GF-D8 (cell line): ENCODE measurements at regions not wholly inside any gene's neighbourhood (a gene's known extent, or its start where the extent isn't known, plus 50 kb on each side); places are given as distances from the start of the nearest gene placed in this dataset.
"Not testable (repeated sequence)": the region's sequence is repeated elsewhere in the genome, so short reads cannot be mapped to it uniquely, and the experiment has no call there.

Experiments
- DNase-seq: peaks from one replicate; lab custom pipeline; 2025; lab: John Stamatoyannopoulos, UW

DNA sequence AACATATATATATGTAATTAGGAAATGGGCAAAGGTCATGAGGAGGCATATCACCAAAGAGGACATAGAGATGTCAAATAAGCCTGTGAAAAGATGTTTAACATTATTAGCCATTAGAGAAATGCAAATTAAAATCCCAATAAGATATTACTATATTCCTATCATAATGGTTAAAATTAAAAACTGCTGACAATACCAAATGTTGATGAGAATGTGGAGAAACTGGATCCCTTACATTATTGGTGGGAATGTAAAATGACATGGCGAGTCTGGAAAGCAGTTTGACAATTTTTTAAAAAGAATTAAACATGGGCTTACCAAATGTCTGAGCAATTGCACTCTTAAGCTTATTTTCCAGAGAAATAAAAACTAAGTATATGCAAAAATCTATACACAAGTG is 1821.6 kb upstream of the C9orf72 start:
- DNase-seq = no peak

DNA sequence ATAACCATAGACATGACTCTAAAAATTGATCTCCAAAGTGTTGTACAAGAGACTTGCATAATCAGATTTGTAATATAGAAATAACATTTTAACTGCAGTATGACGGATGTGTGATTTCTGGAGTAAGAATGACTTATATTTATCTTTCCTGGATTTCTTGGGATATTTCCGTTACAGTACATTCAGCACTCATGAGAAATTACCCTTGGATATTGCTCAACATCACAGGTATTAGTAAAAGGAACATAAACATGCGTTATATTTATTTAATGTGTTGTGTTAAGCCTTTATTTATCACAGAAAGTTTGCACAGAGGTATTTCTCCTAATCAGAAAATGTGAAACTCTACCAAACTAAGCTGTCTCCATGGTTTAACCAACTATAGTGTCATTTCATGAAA is 1823.9 kb upstream of the C9orf72 start:
- DNase-seq = no peak

DNA sequence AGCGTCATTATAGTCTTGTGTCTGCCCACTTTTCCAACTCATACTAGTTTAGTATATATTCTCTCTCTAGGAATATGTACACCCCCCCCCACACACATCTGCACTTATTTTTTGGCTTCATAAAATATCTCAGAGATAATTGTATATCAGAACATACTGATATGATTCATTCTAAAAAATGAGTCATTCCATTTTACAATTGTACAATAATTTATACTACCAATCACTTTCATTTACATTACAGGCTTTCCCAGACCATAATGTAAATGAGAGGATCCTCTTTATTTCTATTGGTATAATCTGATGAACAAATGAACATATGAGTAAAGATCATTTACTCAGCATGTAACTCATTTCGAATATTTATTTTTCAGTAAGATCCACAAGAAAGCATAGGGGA is 1842.9 kb upstream of the C9orf72 start:
- DNase-seq = no peak

DNA sequence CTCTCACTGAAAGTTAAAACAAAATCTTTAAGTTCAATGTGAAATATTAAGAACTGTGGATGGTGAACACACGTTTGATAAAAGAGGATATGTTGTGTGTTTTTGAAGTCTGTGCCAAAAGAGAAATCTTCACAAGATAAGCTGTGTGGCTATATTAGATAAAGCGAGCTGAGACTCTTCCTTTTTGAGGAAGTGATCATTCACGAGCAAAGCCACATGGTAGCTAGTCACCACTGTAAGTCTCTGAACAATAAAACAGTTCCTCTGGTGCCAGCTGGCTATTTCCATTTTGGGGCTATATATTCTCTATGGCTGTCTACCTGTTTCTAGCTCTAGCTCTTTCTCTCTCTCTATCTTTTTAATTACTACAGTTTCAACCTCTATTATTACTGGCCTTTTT is 1849.2 kb upstream of the C9orf72 start:
- DNase-seq = no peak

DNA sequence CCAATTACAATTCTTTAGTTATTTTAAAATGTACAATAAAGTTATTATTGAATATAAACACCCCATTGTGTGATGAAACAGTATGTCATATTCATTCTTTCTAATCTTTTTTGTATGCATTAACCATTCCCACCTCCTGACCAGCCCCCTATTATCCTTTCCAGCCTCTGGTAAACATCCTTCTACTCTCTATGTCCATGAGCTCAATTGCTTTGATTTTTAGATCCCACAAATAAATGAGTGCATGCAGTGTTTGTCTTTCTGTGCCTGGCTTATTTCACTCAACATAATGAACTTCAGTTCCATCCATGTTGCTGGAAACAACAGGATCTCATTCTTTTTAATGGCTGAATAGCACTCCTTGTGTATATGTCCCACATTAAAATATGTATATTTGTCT is 1858.9 kb upstream of the C9orf72 start:
- no peak for DNase-seq

DNA sequence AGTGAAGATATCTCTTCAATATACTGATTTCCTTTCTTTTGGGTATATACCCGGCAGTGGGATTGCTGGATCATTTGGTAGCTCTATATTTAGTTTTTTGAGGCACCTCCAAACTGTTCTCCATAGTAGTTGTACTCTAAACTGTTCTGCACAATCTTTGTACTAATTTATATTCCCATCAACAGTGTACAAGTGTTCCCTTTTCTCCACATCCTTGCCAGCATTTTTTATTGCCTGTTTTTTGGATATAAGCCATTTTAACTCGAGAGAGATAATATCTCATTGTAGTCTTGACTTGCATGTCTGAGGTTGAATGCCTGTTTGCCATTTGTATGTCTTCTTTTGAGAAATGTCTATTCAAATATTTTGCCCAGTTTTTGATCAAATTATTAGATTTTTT is 1859.4 kb upstream of the C9orf72 start:
- not testable (repeated sequence) for DNase-seq

DNA sequence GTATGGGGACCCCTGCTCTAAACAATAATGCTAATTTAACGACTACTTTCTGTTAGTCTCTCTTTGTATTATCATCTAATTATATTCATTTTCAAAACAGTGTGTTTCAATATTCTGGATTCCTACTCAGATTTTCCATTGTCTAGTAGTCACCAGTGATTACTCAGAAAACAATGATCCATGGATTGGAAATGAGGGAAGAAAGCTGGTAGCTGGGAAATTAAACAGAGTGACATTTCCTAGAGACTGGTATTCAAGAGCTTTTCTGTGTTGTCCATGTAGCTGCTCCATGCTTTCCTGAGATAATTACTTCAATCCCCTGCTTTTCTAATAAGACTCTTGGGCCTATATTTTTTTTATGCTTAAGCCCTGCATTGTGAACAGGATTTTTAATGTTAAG is 1862.1 kb upstream of the C9orf72 start:
- no peak for DNase-seq

DNA sequence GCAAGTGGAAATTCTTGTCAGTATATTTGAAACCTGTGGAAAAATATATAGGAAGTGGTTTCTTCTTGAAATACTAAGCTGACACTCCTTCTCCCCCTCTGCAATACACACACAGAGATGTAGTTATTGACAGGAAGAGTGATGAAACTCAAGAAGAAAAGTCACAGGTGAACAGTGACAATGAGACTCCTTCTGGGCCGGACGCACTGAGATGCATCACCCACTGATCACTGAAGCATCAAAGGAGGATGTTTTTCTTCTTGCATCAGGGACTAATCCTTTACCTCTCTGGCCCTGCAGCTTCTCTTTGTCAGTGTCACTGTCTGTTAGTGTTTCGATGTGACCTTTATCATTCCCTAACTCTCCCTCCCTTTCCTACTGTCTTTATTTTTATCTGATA is 1864.2 kb upstream of the C9orf72 start:
- no peak for DNase-seq

DNA sequence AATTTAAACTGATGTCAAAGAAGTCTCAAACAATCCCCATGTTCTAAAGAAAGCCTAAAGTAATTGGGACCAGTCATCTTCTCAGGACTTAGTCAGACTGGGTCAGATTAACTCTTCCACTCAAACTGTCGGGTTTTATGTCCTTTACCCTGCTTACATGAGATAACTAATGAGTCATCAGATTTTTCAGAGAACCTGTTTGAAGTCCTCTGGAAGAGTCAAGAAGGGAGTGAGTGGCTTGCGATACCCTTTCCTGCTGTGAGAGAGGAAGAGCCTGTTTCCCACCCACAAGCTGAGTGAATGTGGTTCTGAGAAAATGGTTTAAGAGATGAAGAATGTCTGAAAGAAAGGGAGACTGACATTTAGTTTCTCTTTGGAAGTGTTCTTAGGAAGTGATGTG is 1866.7 kb upstream of the C9orf72 start:
- no peak for DNase-seq

DNA sequence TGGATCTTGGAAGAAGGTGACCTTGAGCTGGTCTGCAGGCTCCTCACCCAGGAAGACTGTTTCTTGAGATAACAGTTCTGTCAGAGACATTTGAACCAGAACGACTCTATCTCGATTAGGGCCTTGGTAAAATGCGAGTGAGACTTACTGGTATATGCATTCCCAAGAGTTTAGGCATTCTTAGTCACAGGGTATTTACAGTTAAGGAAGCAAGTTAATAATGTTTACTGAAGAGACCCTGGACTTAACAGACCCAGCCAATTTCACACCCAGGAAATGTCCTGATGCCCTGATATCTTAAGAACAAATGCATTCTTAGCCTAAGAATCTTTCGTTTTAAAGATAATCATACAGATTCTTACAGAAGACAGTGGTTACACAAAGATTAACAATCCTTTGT is 1867.2 kb upstream of the C9orf72 start:
- DNase-seq = no peak

DNA sequence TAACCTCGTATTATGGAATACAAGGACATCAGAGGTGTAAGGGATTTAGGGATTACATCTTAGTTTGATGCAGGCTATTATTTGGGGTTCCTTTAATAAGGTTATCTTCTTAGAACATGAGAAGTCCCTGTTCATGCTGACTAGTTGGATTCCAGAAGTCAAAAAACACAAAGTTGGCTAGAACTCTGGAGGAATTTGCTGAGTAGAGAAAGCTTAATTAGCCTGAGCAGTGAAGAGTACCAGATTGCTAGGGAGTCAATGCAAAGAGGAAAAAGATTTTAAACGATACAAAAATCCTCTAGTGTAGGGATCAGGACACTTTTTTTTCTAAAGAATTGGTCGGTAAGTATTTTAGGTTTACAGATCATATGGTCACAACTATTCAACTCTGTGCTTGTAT is 1872.5 kb upstream of the C9orf72 start:
- DNase-seq = no peak

DNA sequence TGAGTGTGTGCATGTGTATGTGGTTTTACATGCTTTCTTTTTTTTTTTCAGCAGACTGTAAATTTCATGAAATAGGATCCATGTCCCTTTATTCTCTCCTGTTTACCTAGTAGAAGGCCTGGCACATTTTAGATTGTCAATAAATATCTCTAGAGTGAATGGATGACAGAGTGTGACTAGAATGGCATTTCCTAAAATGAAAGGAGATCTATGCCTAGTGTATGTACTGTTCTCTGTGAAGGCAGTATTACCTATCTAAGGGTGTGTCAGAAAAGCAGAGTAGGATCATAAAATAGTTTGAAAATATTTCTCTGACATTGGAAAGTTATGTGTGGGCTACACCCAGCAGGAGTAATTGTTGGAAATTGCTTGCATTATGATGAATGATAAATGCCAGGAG is 1876.0 kb upstream of the C9orf72 start:
- no peak for DNase-seq

DNA sequence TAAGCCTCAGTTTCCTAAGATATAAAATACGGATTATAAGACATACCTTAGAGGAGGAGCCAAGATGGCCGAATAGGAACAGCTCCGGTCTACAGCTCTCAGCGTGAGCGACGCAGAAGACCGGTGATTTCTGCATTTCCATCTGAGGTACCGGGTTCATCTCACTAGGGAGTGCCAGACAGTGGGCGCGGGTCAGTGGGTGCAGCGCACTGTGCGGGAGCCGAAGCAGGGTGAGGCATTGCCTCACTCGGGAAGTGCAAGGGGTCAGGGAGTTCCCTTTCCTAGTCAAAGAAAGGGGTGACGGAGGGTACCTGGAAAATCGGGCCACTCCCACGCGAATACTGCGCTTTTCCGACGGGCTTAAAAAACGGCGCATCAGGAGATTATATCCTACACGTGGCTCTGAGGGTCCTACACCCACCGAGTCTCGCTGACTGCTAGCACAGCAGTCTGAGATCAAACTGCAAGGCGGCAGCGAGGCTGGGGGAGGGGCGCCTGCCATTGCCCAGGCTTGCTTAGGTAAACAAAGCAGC is 1877.1 kb upstream of the C9orf72 start:
- DNase-seq = not testable (repeated sequence)

DNA sequence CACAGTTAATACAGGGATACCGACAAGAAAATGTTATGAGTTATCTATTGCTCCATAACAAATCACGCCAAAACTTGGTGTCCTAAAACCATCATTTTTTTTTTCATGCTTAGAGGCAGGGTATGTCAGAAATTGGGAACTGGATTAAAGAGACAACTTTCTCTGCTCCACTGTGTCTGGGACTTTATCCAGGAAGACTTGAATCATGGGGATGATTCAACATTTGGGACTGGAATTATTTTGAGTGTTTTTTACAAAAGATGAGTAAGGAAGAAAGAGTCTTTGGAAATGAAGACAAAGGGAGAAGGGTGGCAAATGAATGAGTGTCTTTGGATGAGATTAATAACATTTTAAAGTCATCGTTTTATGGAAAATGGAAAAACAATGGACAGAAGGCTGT is 1883.7 kb upstream of the C9orf72 start:
- no peak for DNase-seq

DNA sequence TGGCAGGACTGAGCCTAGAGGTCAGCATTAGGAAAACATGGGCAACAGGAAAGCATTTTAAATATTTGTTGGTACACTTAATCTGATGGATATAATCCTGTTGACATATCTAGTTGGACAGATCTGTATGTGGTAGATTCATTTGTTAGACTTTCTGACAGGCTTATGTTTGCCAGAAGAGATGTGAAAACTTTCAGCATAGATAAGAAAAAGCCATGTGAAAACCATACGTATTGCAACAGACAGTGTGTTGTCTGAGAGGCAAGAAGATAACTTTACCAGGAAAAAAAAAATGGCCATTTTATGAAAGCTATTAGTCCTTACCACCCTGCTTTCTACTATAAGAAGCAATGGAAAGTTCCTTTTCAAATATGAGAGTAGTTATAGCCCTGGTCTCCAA is 1902.2 kb upstream of the C9orf72 start:
- no peak for DNase-seq

DNA sequence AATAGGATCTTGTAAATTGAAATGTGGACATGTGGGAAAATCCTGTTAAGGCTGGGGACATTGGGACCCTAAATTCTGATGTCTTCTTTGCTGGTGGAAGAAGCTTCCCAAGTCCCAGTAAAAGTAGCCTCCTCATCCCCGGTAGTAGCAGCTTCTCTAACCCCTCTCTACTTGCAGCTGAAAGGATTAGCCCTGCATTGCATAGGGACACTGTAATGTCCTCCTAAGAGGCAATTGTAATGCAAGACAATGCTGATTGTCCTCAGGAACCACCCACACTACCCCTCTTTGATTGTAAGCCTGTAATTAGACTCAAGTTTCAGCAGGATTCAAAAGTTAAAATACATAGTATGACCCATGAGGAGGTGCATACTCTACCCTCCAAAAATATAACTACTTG is 1938.4 kb upstream of the C9orf72 start:
- no peak for DNase-seq

DNA sequence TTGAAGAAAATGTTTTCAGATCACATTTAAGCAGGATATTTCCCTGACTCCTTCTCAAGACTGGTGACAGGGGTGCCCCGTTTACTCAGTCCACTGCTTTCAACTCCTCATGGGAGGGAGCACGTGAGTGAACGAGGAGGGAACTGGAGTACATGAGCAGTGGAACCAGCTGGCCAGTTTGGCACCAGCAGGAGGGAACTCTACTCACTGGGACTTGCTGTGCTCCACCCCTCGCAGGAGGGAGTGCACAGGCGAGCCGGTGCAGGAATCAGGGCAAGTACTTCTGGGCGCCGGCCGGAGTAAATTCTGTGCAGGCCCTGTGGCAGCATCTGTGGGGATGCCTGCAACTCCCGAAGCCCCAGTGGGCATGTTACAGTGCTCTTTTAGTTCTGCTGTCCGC is 1941.1 kb upstream of the C9orf72 start:
- DNase-seq = no peak

DNA sequence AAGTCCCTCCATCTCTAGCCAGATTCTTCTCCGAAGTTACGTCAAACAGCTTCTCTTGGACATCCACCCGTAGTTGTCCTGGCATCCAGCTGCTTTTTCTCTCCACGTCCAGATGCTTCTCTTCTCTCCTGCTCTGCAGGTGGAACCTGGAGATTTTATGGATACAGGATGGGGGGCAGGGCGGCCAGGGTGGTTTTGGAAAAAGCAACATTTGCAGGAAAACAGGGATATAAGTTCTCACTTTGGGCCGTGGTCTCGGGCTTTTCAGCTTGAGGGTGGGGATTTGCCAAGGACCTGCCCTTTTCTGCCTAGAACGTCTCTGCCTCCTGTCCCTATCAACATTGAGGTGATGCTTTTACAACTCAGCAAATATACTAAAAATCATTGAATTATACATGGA is 1941.6 kb upstream of the C9orf72 start:
- no peak for DNase-seq

DNA sequence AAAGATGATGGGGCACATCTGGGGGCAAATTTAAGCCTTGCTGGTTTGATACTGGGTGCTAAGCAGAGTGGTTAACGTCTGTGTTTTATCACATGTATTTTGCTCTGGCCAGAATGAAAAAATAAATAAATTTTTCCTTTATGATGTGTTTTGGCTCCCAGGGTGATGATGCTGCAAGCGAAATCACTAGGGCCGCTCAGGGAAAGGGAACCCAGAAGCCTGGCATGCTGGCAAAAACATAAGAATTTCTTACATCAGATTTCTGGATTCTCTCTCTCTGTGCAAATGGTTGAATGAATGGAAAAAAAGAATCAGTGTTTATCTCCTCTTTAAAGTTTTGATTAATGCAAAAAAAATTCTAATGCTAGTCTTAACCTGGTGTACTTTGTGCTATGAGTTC is 1975.2 kb upstream of the C9orf72 start:
- DNase-seq = no peak

DNA sequence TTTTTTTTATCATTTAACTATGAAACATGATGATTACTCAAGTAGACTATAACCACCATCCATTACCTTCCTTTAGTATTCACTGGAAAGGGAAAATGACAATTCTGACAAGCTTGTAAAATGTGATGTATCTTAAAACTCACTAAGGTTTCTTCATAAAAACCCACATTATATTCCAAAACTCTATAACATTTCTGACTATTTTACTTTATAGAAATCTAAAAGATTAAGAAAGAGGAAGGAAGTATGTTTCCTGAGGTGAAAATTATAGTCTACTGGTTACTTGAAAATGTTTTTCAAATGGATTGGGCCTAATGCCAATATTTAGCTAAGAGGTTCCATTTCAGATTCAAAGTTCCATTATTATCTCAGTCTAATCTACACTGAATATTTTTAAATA is 1982.2 kb upstream of the C9orf72 start:
- peak; percentile 20 for DNase-seq

DNA sequence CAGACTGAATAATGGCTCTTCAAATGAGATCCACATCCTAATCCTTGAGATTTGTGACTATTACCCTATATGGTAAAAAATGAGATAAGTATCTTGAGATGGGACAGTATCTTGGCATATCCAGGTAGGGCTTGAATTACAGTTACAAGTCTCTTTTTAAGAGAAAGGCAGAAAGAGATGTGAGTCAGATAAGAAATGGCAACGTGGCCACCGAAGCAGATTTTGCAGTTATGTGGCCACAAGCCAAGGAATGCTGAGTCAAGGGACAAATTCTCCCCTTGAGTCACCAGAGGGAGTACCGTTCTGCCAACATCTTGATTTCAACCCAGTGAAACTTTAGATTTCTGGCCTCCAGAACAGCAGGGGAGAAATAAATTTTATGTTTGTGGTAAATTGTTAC is 1983.0 kb upstream of the C9orf72 start:
- peak; percentile 6 for DNase-seq

DNA sequence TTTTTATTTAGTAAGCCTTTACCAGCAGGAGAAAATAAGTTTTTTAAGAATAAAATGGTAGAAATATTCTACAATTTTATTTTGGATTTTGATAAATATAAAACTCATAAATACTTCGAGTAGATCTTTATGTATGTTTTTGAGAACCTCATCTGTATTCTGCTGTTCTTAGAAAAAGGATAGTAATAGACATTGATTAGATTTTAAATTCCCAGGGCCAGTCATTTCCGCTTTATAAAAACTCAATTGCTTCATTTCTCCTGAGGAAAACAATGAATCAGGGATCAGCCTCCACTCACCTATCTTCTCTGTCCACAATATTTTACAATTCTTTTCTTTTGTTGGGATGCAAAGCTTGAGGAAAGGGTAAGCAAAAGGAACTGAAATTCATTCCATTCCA is 1983.5 kb upstream of the C9orf72 start:
- DNase-seq = no peak

DNA sequence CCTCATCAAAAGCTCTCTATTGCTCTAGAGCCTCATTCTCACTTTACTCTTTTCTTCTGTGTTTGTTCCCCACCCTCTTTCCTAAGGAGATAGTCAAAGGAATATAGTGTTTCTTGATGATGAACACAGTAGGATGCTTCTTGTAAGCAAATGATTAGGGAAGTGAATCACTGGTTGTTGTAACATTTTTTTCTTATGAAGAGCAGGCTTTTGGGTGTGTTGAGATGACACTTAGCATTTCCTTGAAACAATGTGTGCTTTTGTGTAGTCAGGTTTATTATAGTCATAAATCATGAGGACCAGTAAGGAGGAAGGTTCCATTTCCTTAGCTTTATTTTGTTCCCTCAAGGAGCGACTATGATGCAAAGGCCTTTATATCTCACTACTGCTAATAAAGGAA is 1991.3 kb upstream of the C9orf72 start:
- no peak for DNase-seq

DNA sequence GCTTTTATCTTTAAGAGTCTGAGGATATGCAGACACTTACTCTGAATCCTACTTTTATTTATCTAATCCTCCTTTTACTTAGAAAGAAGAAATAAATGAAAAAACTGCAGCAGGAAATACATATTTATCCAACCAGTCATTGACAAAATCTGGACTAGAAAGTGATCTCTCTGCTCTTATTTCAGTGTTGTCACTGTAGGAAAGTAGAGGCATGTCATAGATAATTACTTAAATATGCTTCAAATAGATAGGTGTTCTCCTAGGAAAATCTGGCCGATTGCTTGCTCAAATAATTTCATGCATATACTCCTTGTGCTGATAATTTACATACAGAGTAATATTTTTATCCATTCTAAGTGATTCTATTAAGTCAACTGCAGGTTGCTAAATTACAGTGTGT is 2001.9 kb upstream of the C9orf72 start:
- DNase-seq = no peak

DNA sequence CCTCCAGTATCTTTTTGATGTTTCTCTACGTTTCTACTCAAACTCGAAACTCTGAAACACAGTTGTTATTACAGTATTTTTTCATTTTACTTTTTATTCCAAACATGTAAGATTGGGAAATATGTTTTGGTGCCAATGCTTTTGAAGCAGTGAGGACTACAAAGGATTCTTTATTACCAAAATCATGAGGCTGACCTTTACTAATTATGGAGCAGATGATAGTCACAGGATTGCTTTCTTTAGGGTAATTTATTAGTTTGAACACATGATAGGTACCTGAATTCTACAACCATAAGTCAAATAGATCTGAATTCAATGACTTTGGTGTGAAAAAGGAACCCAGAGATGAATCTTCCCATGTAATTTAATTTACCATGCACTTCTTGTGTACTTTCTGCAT is 2015.1 kb upstream of the C9orf72 start:
- DNase-seq = no peak
